SK-N-SH treated with all-trans-retinoic acid at 6 μM for 48 hours (cell line): ENCODE measurements at regions not wholly inside any gene's neighbourhood (a gene's known extent, or its start where the extent isn't known, plus 50 kb on each side); places are given as distances from the start of the nearest gene placed in this dataset.

Experiments
- ATAC-seq: fragments of 200-7000 bp; cut with Tn5 transposase; 3 replicates; pipeline ENCODE4 v1.9.1; 2020; ENCODE audit warnings: mild to moderate bottlenecking, moderate library complexity
- ARNTL ChIP-seq: fragments of 450-650 bp; formaldehyde crosslinking; IDR thresholded peaks from 2 replicates; pipeline ENCODE4 v1.5.0; 2020; ENCODE audit warnings: low read depth, mild to moderate bottlenecking, moderate library complexity, borderline replicate concordance
- BACH2 ChIP-seq: fragments of 250-450 bp; sonication (Bioruptor Pico); IDR thresholded peaks from 2 replicates; pipeline ENCODE4 v1.9.0; 2021; ENCODE audit warnings: mild to moderate bottlenecking, borderline replicate concordance
- CREB5 ChIP-seq: fragments of 250-450 bp; sonication (Bioruptor Pico); IDR thresholded peaks from 2 replicates; pipeline ENCODE4 v1.5.1; 2020; ENCODE audit warnings: low read depth, mild to moderate bottlenecking, moderate library complexity
- CSDC2 ChIP-seq: fragments of 250-450 bp; sonication (Bioruptor Pico); IDR thresholded peaks from 2 replicates; pipeline ENCODE4 v1.5.0; 2020; ENCODE audit warnings: mild to moderate bottlenecking, moderate library complexity
- CSRNP3 ChIP-seq: fragments of 250-450 bp; sonication (Bioruptor Pico); IDR thresholded peaks from 2 replicates; pipeline ENCODE4 v1.5.1; 2021; ENCODE audit warnings: mild to moderate bottlenecking, moderate library complexity
- GLIS3 ChIP-seq: fragments of 250-450 bp; sonication (Bioruptor Pico); IDR thresholded peaks from 2 replicates; pipeline ENCODE4 v1.5.0; 2020; ENCODE audit warnings: mild to moderate bottlenecking, moderate library complexity
- ISL1 ChIP-seq: fragments of 250-450 bp; sonication (Bioruptor Pico); IDR thresholded peaks from 2 replicates; pipeline ENCODE4 v2.1.2; 2022; ENCODE audit warnings: mild to moderate bottlenecking, moderate library complexity
- OSR1 ChIP-seq: fragments of 250-450 bp; sonication (Bioruptor Pico); IDR thresholded peaks from 2 replicates; pipeline ENCODE4 v1.8.0; 2022; ENCODE audit warnings: moderate library complexity, mild to moderate bottlenecking, inconsistent platforms
- PATZ1 ChIP-seq: fragments of 250-450 bp; sonication (Bioruptor Pico); IDR thresholded peaks from 2 replicates; pipeline ENCODE4 v1.8.0; 2020; ENCODE audit warnings: mild to moderate bottlenecking, moderate library complexity, borderline replicate concordance
- PPARA ChIP-seq: fragments of 250-450 bp; sonication (Bioruptor Pico); IDR thresholded peaks from 2 replicates; pipeline ENCODE4 v1.5.0; 2020; ENCODE audit warnings: mild to moderate bottlenecking, borderline replicate concordance
- RARB ChIP-seq: fragments of 250-450 bp; sonication (Bioruptor Pico); IDR thresholded peaks from 2 replicates; pipeline ENCODE4 v1.8.0; 2021; ENCODE audit warnings: mild to moderate bottlenecking, moderate library complexity
- SNAI2 ChIP-seq: fragments of 250-450 bp; sonication (Bioruptor Pico); IDR thresholded peaks from 2 replicates; pipeline ENCODE4 v1.5.0; 2020; ENCODE audit warnings: mild to moderate bottlenecking, moderate library complexity
- TCF4 ChIP-seq: fragments of 250-450 bp; sonication (Bioruptor Pico); IDR thresholded peaks from 2 replicates; pipeline ENCODE4 v1.8.0; 2021; ENCODE audit warnings: mild to moderate bottlenecking, moderate library complexity, borderline replicate concordance
- TOX ChIP-seq: fragments of 250-450 bp; sonication (Bioruptor Pico); IDR thresholded peaks from 2 replicates; pipeline ENCODE4 v1.8.0; 2021; ENCODE audit warnings: mild to moderate bottlenecking, moderate library complexity, borderline replicate concordance
- ZC3H10 ChIP-seq: fragments of 250-450 bp; sonication (Bioruptor Pico); IDR thresholded peaks from 2 replicates; pipeline ENCODE4 v1.5.1; 2021; ENCODE audit warnings: mild to moderate bottlenecking, moderate library complexity
- ZFP3 ChIP-seq: fragments of 250-450 bp; sonication (Bioruptor Pico); IDR thresholded peaks from 2 replicates; pipeline ENCODE4 v1.5.0; 2020; ENCODE audit warnings: mild to moderate bottlenecking, moderate library complexity
- ZFP30 ChIP-seq: fragments of 450-650 bp; formaldehyde crosslinking; IDR thresholded peaks from 2 replicates; pipeline ENCODE4 v1.5.0; 2022; ENCODE audit warnings: mild to moderate bottlenecking, moderate library complexity
- ZNF565 ChIP-seq: fragments of 450-650 bp; formaldehyde crosslinking; conservative IDR thresholded peaks from 2 replicates; pipeline ENCODE4 v1.5.0; 2020; ENCODE audit warnings: low read depth, mild to moderate bottlenecking, moderate library complexity
- ZNF70 ChIP-seq: fragments of 450-650 bp; formaldehyde crosslinking; IDR thresholded peaks from 2 replicates; pipeline ENCODE4 v1.5.0; 2020; ENCODE audit warnings: mild to moderate bottlenecking, moderate library complexity
- ZNF8 ChIP-seq: fragments of 450-650 bp; formaldehyde crosslinking; IDR thresholded peaks from 2 replicates; pipeline ENCODE4 v1.5.0; 2020; ENCODE audit warnings: mild to moderate bottlenecking, moderate library complexity
- TF ChIP-seq, protein P1 (sequence below): fragments of 250-450 bp; sonication (Bioruptor Pico); IDR thresholded peaks from 2 replicates; pipeline ENCODE4 v1.8.0; 2021; ENCODE audit warnings: low read depth, mild to moderate bottlenecking, moderate library complexity, borderline replicate concordance
- TF ChIP-seq, protein P2 (sequence below): fragments of 250-450 bp; sonication (Bioruptor Pico); IDR thresholded peaks from 2 replicates; pipeline ENCODE4 v1.5.0; 2020; ENCODE audit warnings: mild to moderate bottlenecking, moderate library complexity

- TF ChIP-seq GLIS3 (CRISPR knock-in tag) = no peak
- no peak for TF ChIP-seq SNAI2 (CRISPR knock-in tag)
Measured at GRCh38 chr20:24894967-24895366, 54.1 kb upstream of the CST7 start (continued).

DNA sequence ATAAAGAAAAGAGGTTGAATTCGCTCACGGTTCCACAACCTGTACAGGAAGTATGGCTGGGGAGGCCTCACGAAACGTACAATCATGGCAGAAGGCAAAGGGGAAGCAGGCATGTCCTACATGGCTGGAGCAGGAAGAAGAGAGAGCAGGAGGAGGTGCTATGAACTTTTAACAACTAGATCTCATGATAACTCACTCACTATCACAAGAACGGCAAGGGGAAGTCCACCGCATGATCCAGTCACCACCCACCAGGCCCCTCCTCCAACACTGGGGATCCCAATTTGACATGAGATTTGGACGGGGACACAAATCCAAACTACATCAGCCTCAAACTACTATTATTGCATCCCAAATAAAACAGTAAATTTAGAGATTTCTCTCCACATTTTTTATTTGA lies 53.6 kb upstream of the CST7 start:
- ATAC-seq = no peak
- TF ChIP-seq RARB (no peak), ZNF565 (CRISPR knock-in tag) (no peak), CSRNP3 (CRISPR knock-in tag) (no peak), TCF4 (CRISPR knock-in tag) (no peak), GLIS3 (CRISPR knock-in tag) (no peak), PPARA (CRISPR knock-in tag) (no peak), PATZ1 (no peak), ARNTL (CRISPR knock-in tag) (no peak), ISL1 (CRISPR knock-in tag) (no peak), CREB5 (CRISPR knock-in tag) (no peak), OSR1 (CRISPR knock-in tag) (no peak), CSDC2 (CRISPR knock-in tag) (no peak), TOX (CRISPR knock-in tag) (no peak), ZC3H10 (CRISPR knock-in tag) (no peak), ZNF70 (CRISPR knock-in tag) (no peak), ZNF8 (CRISPR knock-in tag) (no peak), ZFP3 (CRISPR knock-in tag) (no peak), ZFP30 (CRISPR knock-in tag) (no peak)
- TF ChIP-seq, protein P1, sequence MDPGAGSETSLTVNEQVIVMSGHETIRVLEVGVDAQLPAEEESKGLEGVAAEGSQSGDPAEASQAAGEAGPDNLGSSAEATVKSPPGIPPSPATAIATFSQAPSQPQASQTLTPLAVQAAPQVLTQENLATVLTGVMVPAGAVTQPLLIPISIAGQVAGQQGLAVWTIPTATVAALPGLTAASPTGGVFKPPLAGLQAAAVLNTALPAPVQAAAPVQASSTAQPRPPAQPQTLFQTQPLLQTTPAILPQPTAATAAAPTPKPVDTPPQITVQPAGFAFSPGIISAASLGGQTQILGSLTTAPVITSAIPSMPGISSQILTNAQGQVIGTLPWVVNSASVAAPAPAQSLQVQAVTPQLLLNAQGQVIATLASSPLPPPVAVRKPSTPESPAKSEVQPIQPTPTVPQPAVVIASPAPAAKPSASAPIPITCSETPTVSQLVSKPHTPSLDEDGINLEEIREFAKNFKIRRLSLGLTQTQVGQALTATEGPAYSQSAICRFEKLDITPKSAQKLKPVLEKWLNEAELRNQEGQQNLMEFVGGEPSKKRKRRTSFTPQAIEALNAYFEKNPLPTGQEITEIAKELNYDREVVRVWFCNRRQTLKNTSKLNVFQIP (CRISPR knock-in tag) = no peak
- TF ChIP-seq, protein P2, sequence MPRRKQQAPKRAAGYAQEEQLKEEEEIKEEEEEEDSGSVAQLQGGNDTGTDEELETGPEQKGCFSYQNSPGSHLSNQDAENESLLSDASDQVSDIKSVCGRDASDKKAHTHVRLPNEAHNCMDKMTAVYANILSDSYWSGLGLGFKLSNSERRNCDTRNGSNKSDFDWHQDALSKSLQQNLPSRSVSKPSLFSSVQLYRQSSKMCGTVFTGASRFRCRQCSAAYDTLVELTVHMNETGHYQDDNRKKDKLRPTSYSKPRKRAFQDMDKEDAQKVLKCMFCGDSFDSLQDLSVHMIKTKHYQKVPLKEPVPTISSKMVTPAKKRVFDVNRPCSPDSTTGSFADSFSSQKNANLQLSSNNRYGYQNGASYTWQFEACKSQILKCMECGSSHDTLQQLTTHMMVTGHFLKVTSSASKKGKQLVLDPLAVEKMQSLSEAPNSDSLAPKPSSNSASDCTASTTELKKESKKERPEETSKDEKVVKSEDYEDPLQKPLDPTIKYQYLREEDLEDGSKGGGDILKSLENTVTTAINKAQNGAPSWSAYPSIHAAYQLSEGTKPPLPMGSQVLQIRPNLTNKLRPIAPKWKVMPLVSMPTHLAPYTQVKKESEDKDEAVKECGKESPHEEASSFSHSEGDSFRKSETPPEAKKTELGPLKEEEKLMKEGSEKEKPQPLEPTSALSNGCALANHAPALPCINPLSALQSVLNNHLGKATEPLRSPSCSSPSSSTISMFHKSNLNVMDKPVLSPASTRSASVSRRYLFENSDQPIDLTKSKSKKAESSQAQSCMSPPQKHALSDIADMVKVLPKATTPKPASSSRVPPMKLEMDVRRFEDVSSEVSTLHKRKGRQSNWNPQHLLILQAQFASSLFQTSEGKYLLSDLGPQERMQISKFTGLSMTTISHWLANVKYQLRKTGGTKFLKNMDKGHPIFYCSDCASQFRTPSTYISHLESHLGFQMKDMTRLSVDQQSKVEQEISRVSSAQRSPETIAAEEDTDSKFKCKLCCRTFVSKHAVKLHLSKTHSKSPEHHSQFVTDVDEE (CRISPR knock-in tag) = no peak

- no peak for ATAC-seq
- no peak for TF ChIP-seq ZFP3 (CRISPR knock-in tag)
- TF ChIP-seq CREB5 (CRISPR knock-in tag) = no peak
- no peak for TF ChIP-seq BACH2 (CRISPR knock-in tag)
- TF ChIP-seq RARB = no peak
- TF ChIP-seq GLIS3 (CRISPR knock-in tag) = no peak
- TF ChIP-seq PPARA (CRISPR knock-in tag) = no peak
- no peak for TF ChIP-seq ARNTL (CRISPR knock-in tag)
- no peak for TF ChIP-seq ZC3H10 (CRISPR knock-in tag)
- no peak for TF ChIP-seq PATZ1
- TF ChIP-seq CSRNP3 (CRISPR knock-in tag) = no peak
- no peak for TF ChIP-seq TOX (CRISPR knock-in tag)
Measured at GRCh38 chr20:24895898-24896658, 53.0 kb upstream of the CST7 start.
